Epidermal melanocyte (primary cell): ENCODE measurements at regions not wholly inside any gene's neighbourhood (a gene's known extent, or its start where the extent isn't known, plus 50 kb on each side); places are given as distances from the start of the nearest gene placed in this dataset.

Experiments used
- DNase-seq: peaks from one replicate; pipeline ENCODE4 v3.0.0; 2011; ENCODE audit warnings: low spot score; ENCODE audit not compliant: insufficient read length

GRCh38 chrX:36927712-36928111 lies 80.5 kb upstream of the FAM47C start:
- DNase-seq: no peak

- DNase-seq: no peak
Measured at GRCh38 chrX:36930491-36930890, 77.7 kb upstream of the FAM47C start.

- no peak for DNase-seq
Measured at GRCh38 chrX:36947214-36947613, 61.0 kb upstream of the FAM47C start.

DNA sequence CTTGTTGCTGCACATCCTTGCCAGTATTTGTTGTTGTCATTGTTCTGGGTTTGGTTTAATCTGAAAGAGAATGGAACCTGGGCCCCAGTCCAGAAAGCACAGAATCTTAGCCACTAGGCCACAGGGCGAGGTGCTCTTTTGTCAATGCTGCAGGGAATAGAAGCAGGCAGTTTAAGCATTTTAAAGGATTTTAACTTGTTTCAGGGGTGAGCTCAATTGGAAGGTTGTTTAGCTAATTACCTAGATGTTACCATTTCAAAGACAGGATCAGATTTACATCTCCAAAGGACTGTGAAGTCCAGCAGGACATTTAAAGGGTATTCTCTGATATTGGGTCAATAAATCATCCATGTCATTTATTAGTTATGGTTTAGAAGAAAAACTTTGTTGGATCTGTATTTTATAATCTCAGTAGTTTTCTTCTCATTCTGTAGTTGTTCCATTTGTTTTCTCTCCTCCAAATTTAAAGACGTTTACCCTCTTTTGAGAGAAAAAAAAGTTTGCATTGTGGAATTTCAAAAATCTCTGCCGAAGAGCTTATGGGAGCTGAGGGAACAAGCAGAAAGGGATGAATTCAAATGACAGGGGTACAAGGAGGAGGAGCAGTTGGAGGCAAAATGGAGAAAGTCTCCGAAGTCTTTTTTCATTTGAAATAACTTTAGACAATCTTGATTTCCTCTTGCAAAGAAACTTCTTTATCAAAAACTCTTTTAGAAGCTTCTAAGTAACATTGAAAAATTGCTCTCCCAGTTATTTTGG lies 57.5 kb upstream of the FAM47C start:
- DNase-seq: no peak

DNA sequence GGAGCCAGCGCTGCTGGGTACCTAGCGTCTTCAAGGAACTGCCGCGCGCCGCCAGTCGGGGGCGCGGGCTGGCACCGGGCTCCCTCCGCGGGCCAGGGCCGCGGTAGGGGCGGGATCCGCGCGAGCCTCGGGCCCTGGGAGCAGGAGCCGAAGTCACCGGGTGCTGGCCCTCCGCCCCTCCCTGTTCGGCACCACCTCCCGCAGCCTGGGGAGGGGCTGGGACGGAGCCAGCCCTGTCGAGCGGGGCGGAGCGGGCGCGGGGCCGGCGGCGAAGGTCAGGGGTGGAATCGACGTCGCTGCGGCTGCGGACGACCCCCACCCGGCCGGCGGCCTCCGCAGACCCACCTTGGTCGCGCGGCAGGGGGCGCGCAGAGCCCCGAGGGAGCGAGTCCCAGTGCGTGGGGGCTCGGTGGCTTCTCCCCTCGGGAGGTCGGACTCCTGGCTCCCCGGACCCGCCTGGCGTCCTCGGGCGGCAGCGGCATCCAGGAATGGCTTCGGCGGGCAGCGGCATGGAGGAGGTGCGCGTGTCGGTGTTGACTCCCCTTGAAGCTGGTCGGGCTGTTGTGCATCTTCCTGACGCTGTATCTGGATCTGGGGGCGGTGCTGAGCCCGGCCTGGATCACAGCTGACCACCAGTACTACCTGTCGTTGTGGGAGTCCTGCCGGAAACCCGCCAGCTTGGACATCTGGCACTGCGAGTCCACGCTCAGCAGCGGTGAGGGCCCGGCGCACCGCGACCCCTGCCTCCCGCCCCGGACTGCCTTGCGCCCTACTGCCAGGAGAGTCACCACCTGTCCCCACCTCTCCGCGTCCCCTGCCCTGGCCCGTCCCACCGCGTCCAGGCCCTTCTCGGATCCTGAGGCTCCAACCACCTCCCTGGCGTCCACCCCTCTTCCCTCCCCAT lies 50.5 kb upstream of the FAM47C start:
- DNase-seq: no peak
